ENCODE measurements at regions not wholly inside any gene's neighbourhood (a gene's known extent, or its start where the extent isn't known, plus 50 kb on each side); places are given as distances from the start of the nearest gene placed in this dataset.

GRCh38 chr1:87705233-87705632, 376.6 kb downstream of the LMO4 start:
- Histone ChIP-seq H3K4ac (ENCODE audit: low read length) (no peak overlapping the region), H3K23ac (ENCODE audit: low read depth, low read length, poor library complexity) (no peak overlapping the region), H3K36me3 (replicated peaks in 1 of 2; ENCODE audit: control insufficient read depth in 2 of 2, insufficient read depth in 2 of 2, low read length in 2 of 2) (no peaks in the 10 kb centered on the region), H4K8ac (ENCODE audit: low read depth, low read length) (no peak overlapping the region), H3K9me3 (replicated peaks in 1 of 2; ENCODE audit: control insufficient read depth in 2 of 2, insufficient read depth in 1 of 2, low read depth in 1 of 2, low read length in 2 of 2) (no peaks in the 10 kb centered on the region), H2BK15ac (ENCODE audit: low read length) (no peak overlapping the region), H2BK12ac (ENCODE audit: low read length) (no peak overlapping the region), H3K79me1 (ENCODE audit: low read depth, low read length) (no peaks in the 10 kb centered on the region), H2AK5ac (ENCODE audit: low read depth, low read length) (no peak overlapping the region), H3K27ac (replicated peaks; ENCODE audit: low read length) (no peak overlapping the region), H3K14ac (ENCODE audit: low read length) (no peak overlapping the region), H4K91ac (ENCODE audit: low read depth, low read length, poor library complexity) (no peak overlapping the region), H3K4me1 (ENCODE audit: control insufficient read depth in 2 of 2, insufficient read depth in 1 of 2, low read depth in 1 of 2, low read length in 2 of 2) (no peaks in the 10 kb centered on the region), H3K18ac (ENCODE audit: low read length) (no peak overlapping the region), H2BK5ac (ENCODE audit: low read length) (no peak overlapping the region), H3K4me3 (ENCODE audit: low read length in 2 of 2) (no peak overlapping the region), H2BK120ac (ENCODE audit: low read depth, low read length) (no peak overlapping the region), H3K4me2 (ENCODE audit: insufficient read depth, low read length, poor library complexity, severe bottlenecking) (no peak overlapping the region), H2AFZ (ENCODE audit: low read length) (no peak overlapping the region), H3K27me3 (ENCODE audit: control insufficient read depth in 3 of 3, insufficient read depth in 3 of 3, low read depth in 1 of 3, low read length in 3 of 3) (no peaks in the 10 kb centered on the region), H3K9ac (ENCODE audit: low read depth, low read length, poor library complexity) (no peak overlapping the region)
- DNase-seq (ENCODE audit: low spot score), result no peak
- WGBS, 2 donors (ENCODE audit: extremely low coverage in 2 of 2, insufficient read length in 2 of 2, insufficient replicate concordance in 1 of 2), result no CpG with 5 or more reads among the region's 4 CpGs

- H2AFZ ChIP-seq (ENCODE audit: low read length), result no peak overlapping the region
These were observed 377.5 kb downstream of the LMO4 start for GRCh38 chr1:87706203-87706602.

GRCh38 chr1:87706779-87707228, 378.1 kb downstream of the LMO4 start:
- H2AFZ ChIP-seq (ENCODE audit: low read length), result no peak overlapping the region
- no peak overlapping the region for H3K4me3 ChIP-seq (ENCODE audit: low read length in 2 of 2)
- H4K8ac ChIP-seq (ENCODE audit: low read depth, low read length), result no peak overlapping the region
- H2BK15ac ChIP-seq (ENCODE audit: low read length), result no peak overlapping the region
- no peak overlapping the region for H3K23ac ChIP-seq (ENCODE audit: low read depth, low read length, poor library complexity)
- no peaks in the 10 kb centered on the region for H3K79me1 ChIP-seq (ENCODE audit: low read depth, low read length)
- H3K27ac ChIP-seq (replicated peaks; ENCODE audit: low read length), result no peak overlapping the region
- no peak for DNase-seq (ENCODE audit: low spot score)
- no peak overlapping the region for H2AK5ac ChIP-seq (ENCODE audit: low read depth, low read length)
- no CpG with 5 or more reads among the region's 5 CpGs for WGBS, 2 donors (ENCODE audit: extremely low coverage in 2 of 2, insufficient read length in 2 of 2, insufficient replicate concordance in 1 of 2)
- no peak overlapping the region for H2BK5ac ChIP-seq (ENCODE audit: low read length)
- no peaks in the 10 kb centered on the region for H3K9me3 ChIP-seq (replicated peaks in 1 of 2; ENCODE audit: control insufficient read depth in 2 of 2, insufficient read depth in 1 of 2, low read depth in 1 of 2, low read length in 2 of 2)
- H3K4me2 ChIP-seq (ENCODE audit: insufficient read depth, low read length, poor library complexity, severe bottlenecking), result no peak overlapping the region
- no peak overlapping the region for H2BK12ac ChIP-seq (ENCODE audit: low read length)
- H3K14ac ChIP-seq (ENCODE audit: low read length), result no peak overlapping the region
- no peaks in the 10 kb centered on the region for H3K36me3 ChIP-seq (replicated peaks in 1 of 2; ENCODE audit: control insufficient read depth in 2 of 2, insufficient read depth in 2 of 2, low read length in 2 of 2)
- H3K27me3 ChIP-seq (ENCODE audit: control insufficient read depth in 3 of 3, insufficient read depth in 3 of 3, low read depth in 1 of 3, low read length in 3 of 3), result no peaks in the 10 kb centered on the region
- peaks cover 0 to 2% of the 10 kb centered on the region in 2 donors for H3K4me1 ChIP-seq (ENCODE audit: control insufficient read depth in 2 of 2, insufficient read depth in 1 of 2, low read depth in 1 of 2, low read length in 2 of 2)
- no peak overlapping the region for H3K18ac ChIP-seq (ENCODE audit: low read length)
- no peak overlapping the region for H2BK120ac ChIP-seq (ENCODE audit: low read depth, low read length)
- no peak overlapping the region for H3K4ac ChIP-seq (ENCODE audit: low read length)
- no peak overlapping the region for H3K9ac ChIP-seq (ENCODE audit: low read depth, low read length, poor library complexity)
- no peak overlapping the region for H4K91ac ChIP-seq (ENCODE audit: low read depth, low read length, poor library complexity)

More at GRCh38 chr1:87706203-87706602, 377.5 kb downstream of the LMO4 start:
- Histone ChIP-seq H3K27ac (replicated peaks; ENCODE audit: low read length) (no peak overlapping the region), H2BK120ac (ENCODE audit: low read depth, low read length) (no peak overlapping the region), H3K4ac (ENCODE audit: low read length) (no peak overlapping the region), H3K14ac (ENCODE audit: low read length) (no peak overlapping the region), H2BK5ac (ENCODE audit: low read length) (no peak overlapping the region), H3K36me3 (replicated peaks in 1 of 2; ENCODE audit: control insufficient read depth in 2 of 2, insufficient read depth in 2 of 2, low read length in 2 of 2) (no peaks in the 10 kb centered on the region), H3K4me2 (ENCODE audit: insufficient read depth, low read length, poor library complexity, severe bottlenecking) (no peak overlapping the region), H3K4me1 (ENCODE audit: control insufficient read depth in 2 of 2, insufficient read depth in 1 of 2, low read depth in 1 of 2, low read length in 2 of 2) (no peaks in the 10 kb centered on the region), H4K8ac (ENCODE audit: low read depth, low read length) (no peak overlapping the region), H3K9ac (ENCODE audit: low read depth, low read length, poor library complexity) (no peak overlapping the region), H4K91ac (ENCODE audit: low read depth, low read length, poor library complexity) (no peak overlapping the region), H3K79me1 (ENCODE audit: low read depth, low read length) (no peaks in the 10 kb centered on the region), H2BK15ac (ENCODE audit: low read length) (no peak overlapping the region), H2BK12ac (ENCODE audit: low read length) (no peak overlapping the region), H3K23ac (ENCODE audit: low read depth, low read length, poor library complexity) (no peak overlapping the region), H2AK5ac (ENCODE audit: low read depth, low read length) (no peak overlapping the region), H3K18ac (ENCODE audit: low read length) (no peak overlapping the region), H3K9me3 (replicated peaks in 1 of 2; ENCODE audit: control insufficient read depth in 2 of 2, insufficient read depth in 1 of 2, low read depth in 1 of 2, low read length in 2 of 2) (no peaks in the 10 kb centered on the region), H3K4me3 (ENCODE audit: low read length in 2 of 2) (no peak overlapping the region), H3K27me3 (ENCODE audit: control insufficient read depth in 3 of 3, insufficient read depth in 3 of 3, low read depth in 1 of 3, low read length in 3 of 3) (no peaks in the 10 kb centered on the region)
- DNase-seq (ENCODE audit: low spot score), result no peak

- Histone ChIP-seq H3K79me1 (ENCODE audit: low read depth, low read length) (no peaks in the 10 kb centered on the region), H2AK5ac (ENCODE audit: low read depth, low read length) (no peak overlapping the region), H3K27ac (replicated peaks; ENCODE audit: low read length) (no peak overlapping the region), H4K8ac (ENCODE audit: low read depth, low read length) (no peak overlapping the region), H4K91ac (ENCODE audit: low read depth, low read length, poor library complexity) (no peak overlapping the region), H3K4me3 (ENCODE audit: low read length in 2 of 2) (no peak overlapping the region), H2BK12ac (ENCODE audit: low read length) (no peak overlapping the region), H2BK15ac (ENCODE audit: low read length) (no peak overlapping the region), H2AFZ (ENCODE audit: low read length) (no peak overlapping the region), H3K4me1 (ENCODE audit: control insufficient read depth in 2 of 2, insufficient read depth in 1 of 2, low read depth in 1 of 2, low read length in 2 of 2) (peaks cover 0 to 2% of the 10 kb centered on the region in 2 donors), H3K9me3 (replicated peaks in 1 of 2; ENCODE audit: control insufficient read depth in 2 of 2, insufficient read depth in 1 of 2, low read depth in 1 of 2, low read length in 2 of 2) (no peaks in the 10 kb centered on the region), H2BK5ac (ENCODE audit: low read length) (no peak overlapping the region), H3K27me3 (ENCODE audit: control insufficient read depth in 3 of 3, insufficient read depth in 3 of 3, low read depth in 1 of 3, low read length in 3 of 3) (no peaks in the 10 kb centered on the region), H3K14ac (ENCODE audit: low read length) (no peak overlapping the region), H3K36me3 (replicated peaks in 1 of 2; ENCODE audit: control insufficient read depth in 2 of 2, insufficient read depth in 2 of 2, low read length in 2 of 2) (no peaks in the 10 kb centered on the region), H2BK120ac (ENCODE audit: low read depth, low read length) (no peak overlapping the region), H3K18ac (ENCODE audit: low read length) (no peak overlapping the region), H3K23ac (ENCODE audit: low read depth, low read length, poor library complexity) (no peak overlapping the region), H3K9ac (ENCODE audit: low read depth, low read length, poor library complexity) (no peak overlapping the region), H3K4me2 (ENCODE audit: insufficient read depth, low read length, poor library complexity, severe bottlenecking) (no peak overlapping the region), H3K4ac (ENCODE audit: low read length) (no peak overlapping the region)
- DNase-seq (ENCODE audit: low spot score), result no peak
- WGBS, 2 donors (ENCODE audit: extremely low coverage in 2 of 2, insufficient read length in 2 of 2, insufficient replicate concordance in 1 of 2), result no CpG with 5 or more reads among the region's 7 CpGs
These were observed 378.7 kb downstream of the LMO4 start for GRCh38 chr1:87707411-87707810.
